Tibial nerve (tissue), 4 donors: ENCODE measurements at regions not wholly inside any gene's neighbourhood (a gene's known extent, or its start where the extent isn't known, plus 50 kb on each side); places are given as distances from the start of the nearest gene placed in this dataset.

Source experiments
- DNase-seq, 2 donors: peaks; one replicate each; pipeline ENCODE4 v3.0.0-alpha.2; 2019; ENCODE audit warnings: low spot score in 2 of 2
- H3K27ac ChIP-seq, 4 donors: fragments of 200-600 bp; sonication (generic) in 3 of 4; one replicate each; pipeline ENCODE4 v1.5.1; 2017 to 2019; ENCODE audit warnings: mild to moderate bottlenecking in 1 of 4
- H3K27me3 ChIP-seq, 2 donors: fragments of 200-600 bp; sonication (generic) in 1 of 2; one replicate each; pipeline versions ENCODE4 v1.5.1 to v1.6.0; 2017 to 2019
- H3K36me3 ChIP-seq, 3 donors: fragments of 200-600 bp; sonication (generic); one replicate each; pipeline ENCODE4 v1.5.1; 2018 to 2019
- H3K4me1 ChIP-seq, 4 donors: fragments of 200-600 bp; sonication (generic) in 3 of 4; one replicate each; pipeline ENCODE4 v1.5.1; 2017 to 2019
- H3K4me3 ChIP-seq, 4 donors: fragments of 200-600 bp; sonication (generic) in 3 of 4; one replicate each; pipeline ENCODE4 v1.5.1; 2017 to 2019; ENCODE audit warnings: mild to moderate bottlenecking in 1 of 4, moderate library complexity in 1 of 4
- H3K9me3 ChIP-seq, 4 donors: fragments of 200-600 bp; sonication (generic) in 3 of 4; one replicate each; pipeline ENCODE4 v1.5.1; 2017 to 2019
- CTCF ChIP-seq, 5 experiments: fragments of 200-600 bp in 3 of 5; fragments of 450-650 bp in 2 of 5; sonication (generic) in 3 of 5; IDR thresholded peaks; one replicate each; pipeline ENCODE4 v1.5.1; 2016 to 2019; ENCODE audit warnings: antibody characterized with exemption in 5 of 5, mild to moderate bottlenecking in 3 of 5, moderate library complexity in 2 of 5
- EP300 ChIP-seq, 2 donors: sonication (generic); formaldehyde crosslinking; IDR thresholded peaks; one replicate each; pipeline ENCODE4 v1.6.1; 2017; ENCODE audit warnings: antibody characterized with exemption in 2 of 2, mild to moderate bottlenecking in 1 of 2
- POLR2A ChIP-seq, 2 donors: fragments of 450-650 bp; IDR thresholded peaks; one replicate each; pipeline ENCODE4 v1.6.1; 2017; ENCODE audit warnings: antibody characterized with exemption in 2 of 2, mild to moderate bottlenecking in 2 of 2, moderate library complexity in 2 of 2
- WGBS, 2 donors: methylation state at CpG; one replicate each; pipeline ENCODE4 v1.1.5; 2018; 5-methylcytosine and 5-hydroxymethylcytosine counted together

- no peaks in the 10 kb centered on the region for H3K27me3 ChIP-seq
- H3K4me1 ChIP-seq = no peaks in the 10 kb centered on the region
- no peak overlapping the region for H3K27ac ChIP-seq
- peaks cover 0 to 5% (median 0%) of the 10 kb centered on the region in 4 donors for H3K9me3 ChIP-seq
- TF ChIP-seq POLR2A (IDR thresholded peaks at IDR 0.05) (no peak), CTCF (IDR thresholded peaks at IDR 0.05) (no peak), EP300 (IDR thresholded peaks at IDR 0.05) (no peak)
- DNase-seq = no peak
- H3K36me3 ChIP-seq = no peaks in the 10 kb centered on the region
- H3K4me3 ChIP-seq = no peak overlapping the region
These were observed 306.8 kb upstream of the DDI1 start for GRCh38 chr11:103729617-103730016.

GRCh38 chr11:103730131-103730940 is 306.1 kb upstream of the DDI1 start:
- Histone ChIP-seq H3K4me3 (no peak overlapping the region), H3K36me3 (no peaks in the 10 kb centered on the region), H3K4me1 (no peaks in the 10 kb centered on the region), H3K9me3 (peaks cover 0 to 1% (median 0%) of the 10 kb centered on the region in 4 donors), H3K27me3 (no peaks in the 10 kb centered on the region), H3K27ac (no peak overlapping the region)
- TF ChIP-seq CTCF (IDR thresholded peaks at IDR 0.05) (no peak), POLR2A (IDR thresholded peaks at IDR 0.05) (no peak), EP300 (IDR thresholded peaks at IDR 0.05) (no peak)
- WGBS, 2 donors = 36 to 40% methylated on average over 2 of the region's 2 CpGs
- no peak for DNase-seq

- H3K9me3 ChIP-seq = no peaks in the 10 kb centered on the region
- H3K36me3 ChIP-seq = no peaks in the 10 kb centered on the region
- no peak overlapping the region for H3K27ac ChIP-seq
- H3K4me1 ChIP-seq = no peaks in the 10 kb centered on the region
- H3K27me3 ChIP-seq = no peaks in the 10 kb centered on the region
- TF ChIP-seq POLR2A (IDR thresholded peaks at IDR 0.05) (no peak), EP300 (IDR thresholded peaks at IDR 0.05) (no peak), CTCF (IDR thresholded peaks at IDR 0.05) (no peak)
- 50% methylated on average over 2 of the region's 2 CpGs for WGBS, 2 donors
- H3K4me3 ChIP-seq = no peak overlapping the region
- no peak for DNase-seq
These were observed 304.8 kb upstream of the DDI1 start for GRCh38 chr11:103731670-103732069.

GRCh38 chr11:103733889-103734288 is 302.6 kb upstream of the DDI1 start:
- H3K27me3 ChIP-seq = no peaks in the 10 kb centered on the region
- 77 to 87% methylated on average over 1 of the region's 1 CpG for WGBS, 2 donors
- no peaks in the 10 kb centered on the region for H3K4me1 ChIP-seq
- H3K9me3 ChIP-seq = no peaks in the 10 kb centered on the region
- TF ChIP-seq CTCF (IDR thresholded peaks at IDR 0.05) (no peak), EP300 (IDR thresholded peaks at IDR 0.05) (no peak), POLR2A (IDR thresholded peaks at IDR 0.05) (no peak)
- no peak overlapping the region for H3K4me3 ChIP-seq
- no peak overlapping the region for H3K27ac ChIP-seq
- DNase-seq = no peak
- no peaks in the 10 kb centered on the region for H3K36me3 ChIP-seq

GRCh38 chr11:103735497-103736032 is 300.9 kb upstream of the DDI1 start:
- Histone ChIP-seq H3K27me3 (no peaks in the 10 kb centered on the region), H3K9me3 (no peaks in the 10 kb centered on the region), H3K36me3 (no peaks in the 10 kb centered on the region), H3K4me3 (no peak overlapping the region), H3K27ac (no peak overlapping the region), H3K4me1 (no peaks in the 10 kb centered on the region)
- DNase-seq = no peak
- 64 to 71% methylated on average over 4 of the region's 4 CpGs for WGBS, 2 donors
- no peak for TF ChIP-seq EP300 (IDR thresholded peaks at IDR 0.05)
- no peak for TF ChIP-seq CTCF (IDR thresholded peaks at IDR 0.05)
- no peak for TF ChIP-seq POLR2A (IDR thresholded peaks at IDR 0.05)
